Psoas muscle (tissue), 7 donors: ENCODE measurements at regions not wholly inside any gene's neighbourhood (a gene's known extent, or its start where the extent isn't known, plus 50 kb on each side); places are given as distances from the start of the nearest gene placed in this dataset.

ENCODE experiments used
- ATAC-seq, 4 donors: fragments of 200-7000 bp; cut with Tn5 transposase; one replicate each; pipeline ENCODE4 v1.9.1; 2020; ENCODE audit warnings: moderate library complexity in 3 of 4, mild to moderate bottlenecking in 2 of 4
- DNase-seq, 2 donors: peaks; one replicate each; pipeline ENCODE4 v3.0.0-alpha.2; 2020
- H3K27ac ChIP-seq: fragments of 200-600 bp; one replicate; pipeline ENCODE4 v1.8.0; 2022
- H3K27me3 ChIP-seq, 3 donors: fragments of 200-600 bp in 1 of 3; one replicate each; pipeline versions ENCODE4 v1.6.1 to v1.8.0; 2013 to 2022; ENCODE audit warnings: low read length in 2 of 3, mild to moderate bottlenecking in 2 of 3, moderate library complexity in 1 of 3; ENCODE audit not compliant: insufficient read depth in 3 of 3
- H3K36me3 ChIP-seq, 2 donors: fragments of 200-600 bp in 1 of 2; one replicate each; pipeline versions ENCODE4 v1.6.1 to v1.8.0; 2013 to 2022; ENCODE audit warnings: low read depth in 1 of 2, mild to moderate bottlenecking in 1 of 2, moderate library complexity in 1 of 2; ENCODE audit not compliant: insufficient read depth in 1 of 2
- H3K4me1 ChIP-seq: fragments of 200-600 bp; one replicate; pipeline ENCODE4 v1.8.0; 2022
- H3K4me3 ChIP-seq: fragments of 200-600 bp; one replicate; pipeline ENCODE4 v1.8.0; 2022; ENCODE audit warnings: mild to moderate bottlenecking
- H3K9me3 ChIP-seq: fragments of 200-600 bp; one replicate; pipeline ENCODE4 v1.8.0; 2022
- CTCF ChIP-seq: fragments of 200-600 bp; IDR thresholded peaks from one replicate; pipeline ENCODE4 v1.8.0; 2022; ENCODE audit warnings: antibody characterized with exemption
- WGBS, 3 donors: extraction: QIAGEN DNeasy Blood & Tissue Kit; methylation state at CpG; one replicate each; pipeline versions ENCODE4 v1.1.6 to v1.1.7; 2013; 5-methylcytosine and 5-hydroxymethylcytosine counted together
- intact Hi-C, 2 donors: fragments of 100-400 bp; cut with DNase I; formaldehyde crosslinking; loops; one replicate each; pipeline versions ENCODE4 v1.11.0 to v1.14.2; 2022
- donor health status: healthy with polysubstance abuse.
- donor health status: DM: no; HTN: no; CAD: no; lungs with moderate emphysema.
- donor health status: Bipolar disorder and iron deficiency.
- donor health status: healthy.
- donor health status: DM: yes; HTN: yes; CAD: no.
- donor health status: DM: no; HTN: no; CAD: no.
- donor health status: DM: yes; HTN: yes; CAD: no.

GRCh38 chr12:91395628-91396135 lies 213.1 kb upstream of the DCN start:
- Histone ChIP-seq H3K36me3 (no peaks in the 10 kb centered on the region), H3K9me3 (no peaks in the 10 kb centered on the region), H3K4me3 (no peak overlapping the region), H3K27me3 (no peaks in the 10 kb centered on the region), H3K27ac (no peak overlapping the region), H3K4me1 (no peaks in the 10 kb centered on the region)
- intact Hi-C loops: no loop called here
- 66 to 85% (median 69%) methylated on average over 5 of the region's 5 CpGs for WGBS, 3 donors
- ATAC-seq (no peak), DNase-seq (no peak)
- TF ChIP-seq CTCF: no peak

DNA sequence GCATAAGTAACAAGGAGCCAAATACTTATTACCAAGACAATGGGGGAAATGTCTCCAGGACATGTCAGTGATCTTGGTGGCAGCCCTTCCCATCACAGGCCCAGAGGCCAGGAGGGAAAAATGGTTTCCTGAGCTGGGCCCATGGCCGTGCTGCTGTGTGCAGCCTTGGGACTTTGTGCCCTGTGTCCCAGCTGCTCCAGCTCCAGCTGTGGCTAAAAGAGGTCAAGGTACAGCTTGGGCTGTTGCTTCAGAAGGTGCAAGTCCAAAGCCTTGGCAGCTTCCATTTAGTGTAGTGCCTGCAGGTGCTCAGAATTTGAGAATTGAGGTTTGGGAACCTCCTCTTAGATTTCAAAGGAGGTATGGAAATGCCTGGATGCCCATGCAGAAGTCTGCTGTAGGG lies 212.3 kb upstream of the DCN start:
- DNase-seq (no peak), ATAC-seq (no peak)
- H3K9me3 ChIP-seq: no peaks in the 10 kb centered on the region
- no peaks in the 10 kb centered on the region for H3K4me1 ChIP-seq
- TF ChIP-seq CTCF: no peak
- intact Hi-C loops: no loop called here
- 89 to 100% (median 100%) methylated on average over 1 of the region's 1 CpG for WGBS, 3 donors
- no peaks in the 10 kb centered on the region for H3K36me3 ChIP-seq
- no peaks in the 10 kb centered on the region for H3K27me3 ChIP-seq
- H3K27ac ChIP-seq: no peak overlapping the region
- H3K4me3 ChIP-seq: no peak overlapping the region

- DNase-seq: no peak
- TF ChIP-seq CTCF: no peak
- no peak overlapping the region for H3K27ac ChIP-seq
- 13 to 23% (median 16%) methylated on average over 1 of the region's 1 CpG for WGBS, 3 donors
- no peaks in the 10 kb centered on the region for H3K4me1 ChIP-seq
- H3K4me3 ChIP-seq: no peak overlapping the region
- H3K27me3 ChIP-seq: no peaks in the 10 kb centered on the region
- no peaks in the 10 kb centered on the region for H3K36me3 ChIP-seq
- H3K9me3 ChIP-seq: no peaks in the 10 kb centered on the region
- ATAC-seq: no peak
- intact Hi-C loops: loop anchor here in 1 of 2 donors (10.0 kb wide), 1 partner anchor 416 kb away; no protein-coding TSS in a partner anchor
These were observed 206.0 kb upstream of the DCN start for GRCh38 chr12:91388573-91388972.

DNA sequence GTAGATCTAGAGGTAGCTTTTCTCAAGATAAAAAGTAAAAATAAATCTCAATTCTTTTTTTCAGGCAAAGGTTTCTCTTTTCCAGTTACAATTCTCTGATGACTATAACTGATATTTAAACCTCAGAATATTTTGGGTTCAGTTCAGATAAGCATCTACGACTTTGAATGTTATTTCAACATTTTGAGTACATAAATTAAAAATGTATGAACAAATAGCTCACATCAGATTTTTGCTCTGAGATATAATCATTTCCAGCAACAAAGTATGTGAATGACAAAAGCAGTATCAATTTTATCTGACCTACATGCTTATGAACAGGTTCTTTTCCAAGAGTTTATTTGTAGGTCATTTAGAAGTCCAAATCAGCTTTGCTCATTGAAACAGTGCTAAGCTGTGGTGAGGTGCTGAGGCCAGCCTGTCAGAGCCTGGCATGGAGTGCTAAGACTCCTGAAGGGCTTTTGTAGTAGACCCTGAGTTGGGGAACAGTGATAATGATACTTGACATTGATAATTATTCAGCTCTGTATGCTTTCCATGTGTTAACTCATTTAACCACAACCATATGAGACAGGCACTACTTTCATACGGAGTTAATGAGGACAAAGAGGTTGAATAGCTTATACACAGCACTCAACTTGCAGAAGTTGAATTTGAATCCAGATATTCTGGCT lies 205.0 kb upstream of the DCN start:
- TF ChIP-seq CTCF: no peak
- ATAC-seq: no peak
- no peak for DNase-seq
- 73 to 81% (median 75%) methylated on average over 2 of the region's 2 CpGs for WGBS, 3 donors
- no peaks in the 10 kb centered on the region for H3K4me1 ChIP-seq
- intact Hi-C loops: loop anchor here in 1 of 2 donors (10.0 kb wide), 1 partner anchor 417 kb away; no protein-coding TSS in a partner anchor
- no peaks in the 10 kb centered on the region for H3K27me3 ChIP-seq
- H3K4me3 ChIP-seq: no peak overlapping the region
- H3K36me3 ChIP-seq: no peaks in the 10 kb centered on the region
- H3K9me3 ChIP-seq: no peaks in the 10 kb centered on the region
- no peak overlapping the region for H3K27ac ChIP-seq
